Activated CD8-positive, alpha-beta memory T cell treated with anti-CD3 and anti-CD28 coated beads, Interleukin-2, amount 10 ng/mL, durations not matched to agents 7 days and 5 days (primary cell): ENCODE measurements at regions not wholly inside any gene's neighbourhood (a gene's known extent, or its start where the extent isn't known, plus 50 kb on each side); places are given as distances from the start of the nearest gene placed in this dataset.
"Not testable (repeated sequence)": the region's sequence is repeated elsewhere in the genome, so short reads cannot be mapped to it uniquely, and the experiment has no call there.

ENCODE experiments used
- ATAC-seq: fragments of 150-1000 bp; cut with Tn5 transposase; one replicate; pipeline ENCODE4 v1.10.0; 2021; ENCODE audit warnings: moderate library complexity
- CTCF ChIA-PET: fragments of 350-600 bp; sonication (Branson Sonifier 250); formaldehyde crosslinking; loops from one replicate; lab custom pipeline; 2021; ENCODE audit warnings: antibody characterized with exemption; lab: Charles Lee
- DNase-seq: peaks from one replicate; pipeline ENCODE4 v3.0.0-alpha.2; 2020
- H3K27ac Mint-ChIP-seq: one replicate; pipeline ENCODE4 v1.8.0; 2021; ENCODE audit warnings: mild to moderate bottlenecking, mixed read lengths
- H3K27me3 Mint-ChIP-seq: one replicate; pipeline ENCODE4 v1.8.0; 2021; ENCODE audit warnings: mixed read lengths
- H3K36me3 Mint-ChIP-seq: one replicate; pipeline ENCODE4 v1.8.0; 2021; ENCODE audit warnings: mild to moderate bottlenecking, mixed read lengths
- H3K4me1 Mint-ChIP-seq: one replicate; pipeline ENCODE4 v1.8.0; 2021; ENCODE audit warnings: mixed read lengths
- H3K4me3 Mint-ChIP-seq: one replicate; pipeline ENCODE4 v1.8.0; 2021; ENCODE audit warnings: mild to moderate bottlenecking, moderate library complexity, mixed read lengths
- H3K9me3 Mint-ChIP-seq: one replicate; pipeline ENCODE4 v1.8.0; 2022; ENCODE audit warnings: low read depth, mixed read lengths

DNA sequence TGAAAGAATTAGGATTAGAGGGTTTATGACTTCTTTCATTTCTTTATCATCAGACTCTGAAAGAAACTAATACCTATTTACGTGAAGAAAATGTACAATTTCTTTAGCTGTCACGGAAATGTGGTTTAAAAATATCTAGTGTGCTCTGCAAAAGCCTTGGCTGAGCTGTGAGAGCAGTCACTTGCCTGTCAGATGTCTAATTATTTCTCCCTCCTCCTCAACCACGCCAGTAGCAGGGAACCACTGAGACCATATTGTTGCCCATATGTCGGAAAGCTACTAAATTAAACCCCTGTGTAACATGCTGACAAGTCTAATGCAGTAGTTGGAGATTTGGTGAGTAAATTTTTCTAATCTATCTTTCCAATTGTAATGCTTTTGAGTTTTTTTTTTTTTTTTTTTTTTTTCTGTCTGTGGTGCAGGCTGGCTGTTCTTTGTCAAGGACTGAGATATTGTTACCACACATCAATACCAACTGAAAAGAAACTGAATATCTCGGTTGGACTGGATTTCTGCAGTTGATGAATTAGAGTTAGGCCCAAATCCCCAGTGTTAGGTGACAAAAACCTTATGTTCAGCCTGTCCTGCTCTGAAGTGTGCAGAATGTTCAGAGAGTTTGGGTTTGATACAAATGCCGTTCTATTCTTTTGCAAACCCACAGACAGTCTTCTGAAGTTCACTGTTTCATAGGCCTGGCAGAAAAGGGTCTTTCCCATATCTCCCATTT is 302.9 kb upstream of the SYNCRIP start:
- DNase-seq, result no peak
- H3K27me3 Mint-ChIP-seq, result no peaks in the 10 kb centered on the region
- no peaks in the 10 kb centered on the region for H3K36me3 Mint-ChIP-seq
- H3K4me3 Mint-ChIP-seq, result no peak overlapping the region
- no peak for ATAC-seq
- CTCF ChIA-PET, result no interaction called here
- no peaks in the 10 kb centered on the region for H3K4me1 Mint-ChIP-seq
- no peak overlapping the region for H3K27ac Mint-ChIP-seq
- peaks cover 2% of the 10 kb centered on the region for H3K9me3 Mint-ChIP-seq

DNA sequence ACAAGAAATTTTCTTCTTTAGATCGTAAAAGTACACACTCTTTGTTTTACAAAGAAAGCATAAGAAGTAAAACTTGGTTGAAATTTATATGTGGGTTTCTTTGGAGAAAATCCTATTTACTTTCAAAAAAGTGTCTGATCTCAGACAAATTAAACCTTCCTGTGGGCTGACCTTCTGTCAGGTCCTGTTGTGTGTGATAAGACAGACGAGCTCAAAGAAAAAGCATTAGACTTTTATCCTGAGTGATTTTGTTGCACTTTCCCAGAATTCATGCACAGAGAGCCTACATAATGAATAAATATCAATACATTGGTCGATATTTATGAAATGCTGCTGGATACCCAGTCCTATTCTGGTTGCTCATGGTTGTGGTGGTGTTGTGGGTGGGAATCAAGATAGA is 302.1 kb upstream of the SYNCRIP start:
- Mint-ChIP-seq H3K36me3 (no peaks in the 10 kb centered on the region), H3K4me3 (no peak overlapping the region), H3K27ac (no peak overlapping the region), H3K9me3 (no peaks in the 10 kb centered on the region), H3K27me3 (no peaks in the 10 kb centered on the region), H3K4me1 (no peaks in the 10 kb centered on the region)
- ATAC-seq (no peak), DNase-seq (no peak)
- CTCF ChIA-PET, result no interaction called here

DNA sequence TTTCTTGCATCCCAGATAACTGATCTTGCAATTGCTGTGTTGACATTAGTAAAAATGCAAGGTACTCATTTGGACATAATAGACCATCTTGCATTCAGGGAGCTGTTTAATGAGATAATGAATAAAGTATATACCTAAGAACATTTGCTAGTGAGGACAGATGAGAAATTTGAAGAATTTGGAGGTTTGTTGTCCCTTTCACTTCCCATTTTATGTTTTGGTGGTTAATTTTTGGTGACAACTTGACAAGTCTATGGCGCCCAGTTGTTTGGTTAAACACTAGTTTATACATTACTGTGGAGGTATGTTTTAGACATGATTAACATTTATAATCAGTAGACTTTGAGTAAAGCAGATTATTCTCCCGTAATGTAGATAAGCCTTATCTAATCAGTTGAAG is 300.2 kb upstream of the SYNCRIP start:
- no peak for DNase-seq
- no peaks in the 10 kb centered on the region for H3K27me3 Mint-ChIP-seq
- no peaks in the 10 kb centered on the region for H3K4me1 Mint-ChIP-seq
- peaks cover 2% of the 10 kb centered on the region for H3K9me3 Mint-ChIP-seq
- CTCF ChIA-PET, result no interaction called here
- no peak for ATAC-seq
- H3K36me3 Mint-ChIP-seq, result no peaks in the 10 kb centered on the region
- H3K4me3 Mint-ChIP-seq, result no peak overlapping the region
- no peak overlapping the region for H3K27ac Mint-ChIP-seq

DNA sequence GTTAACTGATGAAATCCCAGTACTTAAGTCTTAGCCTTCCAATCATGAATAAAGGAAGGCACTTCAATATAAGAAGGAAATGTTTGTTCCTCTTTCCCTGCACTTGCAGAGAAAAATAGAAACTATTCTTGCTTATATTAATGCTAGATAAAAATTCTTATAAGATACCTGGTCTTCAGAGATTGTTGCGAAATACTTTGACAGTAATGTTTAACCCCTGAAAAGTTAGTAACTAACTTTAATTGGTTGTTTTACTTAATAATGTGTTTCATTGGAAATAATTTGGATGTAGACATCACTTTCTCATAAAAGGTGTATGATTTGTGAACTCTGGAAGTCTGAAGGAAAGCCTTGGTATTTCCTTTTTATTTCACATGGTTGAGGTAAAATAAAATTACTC is 294.2 kb upstream of the SYNCRIP start:
- DNase-seq (no peak), ATAC-seq (no peak)

DNA sequence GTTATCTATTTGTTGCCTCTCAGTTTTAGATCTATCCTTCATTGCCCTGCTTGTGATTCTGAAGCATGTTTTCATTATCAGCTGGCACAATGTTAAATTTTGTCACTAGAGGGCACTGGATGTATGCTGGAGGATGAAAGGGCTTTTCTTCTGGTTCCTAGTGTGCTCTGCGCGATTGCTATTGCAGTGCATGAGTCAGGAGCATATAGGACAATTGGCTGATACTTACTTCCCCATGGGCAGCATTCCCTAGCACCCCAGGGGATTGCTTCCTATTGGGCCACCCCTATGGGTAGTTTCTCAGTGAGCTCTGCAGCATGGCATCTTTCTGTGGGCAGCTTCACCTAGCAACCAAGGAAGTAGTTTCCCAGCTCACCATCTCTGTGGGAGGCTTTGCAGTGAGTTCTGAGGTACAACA is 280.3 kb upstream of the SYNCRIP start:
- CTCF ChIA-PET, result interaction anchor here (0.7 to 2.0 kb wide), 3 partner anchors 9 to 933 kb away, joined by 3 to 11 read pairs (median 3); no protein-coding TSS in a partner anchor
- Mint-ChIP-seq H3K4me1 (no peaks in the 10 kb centered on the region), H3K9me3 (no peaks in the 10 kb centered on the region), H3K4me3 (no peak overlapping the region), H3K27ac (no peak overlapping the region), H3K36me3 (no peaks in the 10 kb centered on the region), H3K27me3 (no peaks in the 10 kb centered on the region)
- ATAC-seq, result no peak
- no peak for DNase-seq

More for the DNA sequence above, 294.2 kb upstream of the SYNCRIP start:
- no peaks in the 10 kb centered on the region for H3K36me3 Mint-ChIP-seq
- H3K4me3 Mint-ChIP-seq, result no peak overlapping the region
- H3K9me3 Mint-ChIP-seq, result peaks cover 6% of the 10 kb centered on the region
- CTCF ChIA-PET, result no interaction called here
- no peak overlapping the region for H3K27ac Mint-ChIP-seq
- H3K27me3 Mint-ChIP-seq, result no peaks in the 10 kb centered on the region
- no peaks in the 10 kb centered on the region for H3K4me1 Mint-ChIP-seq

DNA sequence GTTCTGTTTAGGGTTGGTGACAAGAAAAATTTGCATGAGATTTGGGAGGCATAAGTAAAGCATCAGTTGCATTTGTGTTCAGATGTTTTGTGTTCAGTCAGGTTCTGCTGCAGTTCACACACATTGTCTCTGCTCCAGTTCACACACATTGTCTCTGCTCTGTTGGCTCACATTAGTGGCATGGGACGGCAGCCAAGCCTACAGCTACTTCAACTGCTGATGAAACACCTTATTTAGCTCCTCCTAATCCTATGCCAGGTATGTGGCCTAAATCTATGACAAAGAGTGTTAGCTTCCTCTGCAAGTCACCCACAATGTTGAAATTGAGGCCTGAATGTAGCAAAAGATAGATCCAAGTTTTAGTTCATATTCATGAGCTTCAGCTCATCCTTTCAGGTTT is 278.1 kb upstream of the SYNCRIP start:
- CTCF ChIA-PET, result no interaction called here
- H3K9me3 Mint-ChIP-seq, result no peaks in the 10 kb centered on the region
- H3K4me1 Mint-ChIP-seq, result no peaks in the 10 kb centered on the region
- ATAC-seq (no peak), DNase-seq (no peak)
- H3K27ac Mint-ChIP-seq, result no peak overlapping the region
- no peaks in the 10 kb centered on the region for H3K27me3 Mint-ChIP-seq
- no peak overlapping the region for H3K4me3 Mint-ChIP-seq
- H3K36me3 Mint-ChIP-seq, result no peaks in the 10 kb centered on the region

DNA sequence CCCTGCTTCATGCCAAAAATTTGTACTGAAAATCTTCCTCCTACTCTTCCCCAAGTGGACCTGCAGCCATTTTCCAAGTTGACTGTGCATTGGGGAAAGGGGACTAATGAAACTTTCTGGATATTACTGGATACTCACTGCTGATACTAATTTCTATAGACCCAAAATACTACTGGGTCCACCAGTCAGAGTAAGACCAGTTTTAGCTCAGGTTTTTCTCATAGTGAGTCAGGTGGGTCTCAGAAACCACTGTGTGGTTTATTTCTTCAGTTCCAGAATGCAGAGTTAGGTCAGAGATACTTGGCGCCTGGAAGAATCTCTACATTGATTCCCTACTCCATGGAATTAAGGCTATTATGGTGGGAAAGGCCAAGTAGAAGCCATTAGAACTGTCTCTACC is 274.8 kb upstream of the SYNCRIP start:
- Mint-ChIP-seq H3K27me3 (no peaks in the 10 kb centered on the region), H3K4me3 (no peak overlapping the region), H3K4me1 (no peaks in the 10 kb centered on the region), H3K27ac (no peak overlapping the region), H3K36me3 (no peaks in the 10 kb centered on the region), H3K9me3 (no peaks in the 10 kb centered on the region)
- ATAC-seq, result no peak
- CTCF ChIA-PET, result no interaction called here
- no peak for DNase-seq

DNA sequence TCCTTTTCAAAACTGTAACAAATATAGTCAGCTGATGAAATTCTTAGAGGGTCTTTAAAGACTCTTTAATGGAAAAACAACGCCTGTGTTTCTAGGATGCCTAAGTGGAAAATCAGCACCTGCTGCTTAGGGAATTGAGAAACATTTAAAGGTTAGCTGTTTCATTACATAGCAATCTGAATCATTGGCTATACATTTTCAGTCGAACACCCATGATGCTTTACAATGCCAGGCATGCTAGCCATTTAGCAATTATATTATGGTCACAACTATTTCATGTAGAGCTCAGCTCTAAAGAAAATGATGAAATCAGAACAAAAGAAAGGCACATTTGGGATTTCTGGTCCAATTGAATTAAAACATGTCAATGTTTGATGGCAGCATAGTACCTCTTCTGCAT is 270.3 kb upstream of the SYNCRIP start:
- Mint-ChIP-seq H3K4me1 (no peaks in the 10 kb centered on the region), H3K36me3 (no peaks in the 10 kb centered on the region), H3K9me3 (no peaks in the 10 kb centered on the region), H3K27me3 (no peaks in the 10 kb centered on the region), H3K27ac (no peak overlapping the region), H3K4me3 (no peak overlapping the region)
- DNase-seq (no peak), ATAC-seq (no peak)
- CTCF ChIA-PET, result interaction anchor here (0.7 kb wide), 1 partner anchor 10 kb away, joined by 3 read pairs; no protein-coding TSS in a partner anchor

DNA sequence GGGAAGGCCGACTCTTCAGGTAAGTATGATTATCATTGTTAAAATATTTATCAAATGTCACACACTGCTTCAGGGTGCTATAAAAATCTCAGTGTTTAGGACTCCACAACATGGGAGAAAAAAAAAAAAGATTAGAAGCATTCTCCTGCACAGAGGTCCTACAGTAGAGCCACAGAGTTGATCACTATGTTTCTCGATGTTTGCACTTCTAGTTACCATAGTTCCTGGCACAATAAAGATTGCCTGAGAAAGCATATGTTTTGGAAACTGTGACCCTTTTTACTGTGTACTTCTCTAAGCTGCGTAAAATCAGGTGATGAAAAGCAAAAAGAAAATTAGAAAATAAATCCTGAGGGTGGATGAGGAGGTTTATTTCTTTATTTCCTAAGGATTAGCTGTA is 269.9 kb upstream of the SYNCRIP start:
- no peak overlapping the region for H3K27ac Mint-ChIP-seq
- no peak overlapping the region for H3K4me3 Mint-ChIP-seq
- no peaks in the 10 kb centered on the region for H3K4me1 Mint-ChIP-seq
- no peaks in the 10 kb centered on the region for H3K36me3 Mint-ChIP-seq
- ATAC-seq (no peak), DNase-seq (no peak)
- H3K27me3 Mint-ChIP-seq, result no peaks in the 10 kb centered on the region
- no peaks in the 10 kb centered on the region for H3K9me3 Mint-ChIP-seq
- CTCF ChIA-PET, result interaction anchor here (0.7 kb wide), 1 partner anchor 10 kb away, joined by 3 read pairs; no protein-coding TSS in a partner anchor

DNA sequence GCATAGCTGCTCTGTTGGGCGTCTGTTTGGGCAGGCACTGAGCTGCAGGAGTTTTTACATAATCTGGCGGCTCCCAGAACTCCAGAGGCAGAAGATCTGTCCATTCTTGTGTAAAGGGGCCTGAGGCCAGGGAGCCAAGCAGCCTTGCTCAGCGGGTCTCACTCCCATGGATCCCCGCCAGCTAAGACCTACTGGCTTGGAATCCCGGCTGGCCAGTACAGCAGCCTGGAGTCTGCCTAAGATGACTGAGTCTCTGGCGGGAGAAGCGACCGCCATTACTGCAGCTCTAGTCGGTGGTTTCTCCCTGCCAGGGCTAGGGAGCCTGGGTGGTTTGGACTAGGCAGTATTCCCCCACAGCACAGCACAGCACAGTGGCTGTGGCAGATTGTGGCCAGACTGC is 268.4 kb upstream of the SYNCRIP start:
- no peak for ATAC-seq
- H3K27ac Mint-ChIP-seq, result no peak overlapping the region
- CTCF ChIA-PET, result no interaction called here
- no peaks in the 10 kb centered on the region for H3K36me3 Mint-ChIP-seq
- H3K4me3 Mint-ChIP-seq, result no peak overlapping the region
- H3K27me3 Mint-ChIP-seq, result no peaks in the 10 kb centered on the region
- no peaks in the 10 kb centered on the region for H3K4me1 Mint-ChIP-seq
- DNase-seq, result no peak
- H3K9me3 Mint-ChIP-seq, result no peaks in the 10 kb centered on the region

DNA sequence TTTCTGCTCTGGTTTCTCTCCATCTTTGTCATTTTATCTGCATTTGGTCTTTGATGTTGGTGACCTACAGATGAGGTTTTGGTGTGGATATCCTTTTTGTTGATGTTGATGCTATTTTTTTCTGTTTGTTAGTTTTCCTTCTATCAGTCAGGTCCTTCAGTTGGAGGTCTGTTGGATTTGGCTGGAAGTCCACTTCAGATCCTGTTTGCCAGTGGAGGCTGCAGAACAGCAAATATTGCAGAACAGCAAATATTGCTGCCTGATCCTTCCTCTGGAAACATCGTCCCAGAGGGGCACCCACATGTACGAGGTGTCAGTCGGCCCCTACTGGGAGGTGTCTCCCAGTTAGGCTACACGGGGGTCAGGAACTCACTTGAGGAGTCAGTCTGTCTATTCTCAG is 265.4 kb upstream of the SYNCRIP start:
- H3K9me3 Mint-ChIP-seq, H3K4me3 Mint-ChIP-seq, H3K4me1 Mint-ChIP-seq, ATAC-seq, CTCF ChIA-PET, H3K36me3 Mint-ChIP-seq, DNase-seq, H3K27me3 Mint-ChIP-seq, H3K27ac Mint-ChIP-seq: not testable (repeated sequence)

DNA sequence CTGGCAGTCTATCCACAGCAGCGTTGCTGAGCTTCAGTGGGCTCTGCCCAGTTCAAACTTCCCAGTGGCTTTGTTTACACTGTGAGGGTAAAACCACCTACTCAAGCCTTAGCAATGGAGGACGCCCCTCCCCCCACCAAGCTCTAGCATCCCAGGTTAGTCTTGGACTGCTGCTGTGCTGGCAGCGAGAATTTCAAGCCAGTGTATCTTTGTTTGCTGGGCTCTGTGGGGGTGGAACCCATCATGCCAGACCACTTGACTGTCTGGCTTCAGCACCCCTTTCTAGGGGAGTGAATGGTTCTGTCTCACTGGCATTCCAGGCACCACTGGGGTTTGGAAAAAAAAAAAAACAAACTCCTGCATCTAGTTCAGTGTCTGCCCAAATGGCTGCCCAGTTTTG is 249.7 kb upstream of the SYNCRIP start:
- no peak for ATAC-seq
- no peaks in the 10 kb centered on the region for H3K27me3 Mint-ChIP-seq
- CTCF ChIA-PET, result no interaction called here

DNA sequence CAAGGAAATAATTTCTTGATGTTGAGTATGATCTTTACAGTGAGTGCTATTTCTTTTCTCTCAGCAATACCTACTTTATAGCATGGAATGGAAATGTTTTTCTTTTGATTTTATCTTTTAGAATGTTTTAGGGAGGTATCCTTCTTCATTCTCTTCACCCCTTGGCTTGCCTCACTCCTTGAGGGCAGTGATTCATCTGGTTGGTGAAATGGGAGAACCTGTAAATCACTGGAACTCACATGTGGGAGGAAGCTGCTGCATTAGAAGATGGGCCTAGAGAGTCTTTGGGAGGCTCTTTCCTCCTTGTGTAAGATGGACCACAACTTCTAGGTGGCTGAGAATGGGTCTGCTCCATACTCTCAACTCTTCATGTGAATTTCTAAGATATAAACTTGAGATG is 244.8 kb upstream of the SYNCRIP start:
- CTCF ChIA-PET, result no interaction called here
- no peaks in the 10 kb centered on the region for H3K4me1 Mint-ChIP-seq
- peaks cover 3% of the 10 kb centered on the region for H3K27me3 Mint-ChIP-seq
- no peak overlapping the region for H3K4me3 Mint-ChIP-seq
- no peaks in the 10 kb centered on the region for H3K9me3 Mint-ChIP-seq
- H3K36me3 Mint-ChIP-seq, result no peaks in the 10 kb centered on the region
- ATAC-seq (no peak), DNase-seq (no peak)
- no peak overlapping the region for H3K27ac Mint-ChIP-seq

More for the DNA sequence above, 249.7 kb upstream of the SYNCRIP start:
- Mint-ChIP-seq H3K27ac (no peak overlapping the region), H3K4me3 (no peak overlapping the region), H3K4me1 (no peaks in the 10 kb centered on the region), H3K36me3 (no peaks in the 10 kb centered on the region), H3K9me3 (peaks cover 3% of the 10 kb centered on the region)
- no peak for DNase-seq

DNA sequence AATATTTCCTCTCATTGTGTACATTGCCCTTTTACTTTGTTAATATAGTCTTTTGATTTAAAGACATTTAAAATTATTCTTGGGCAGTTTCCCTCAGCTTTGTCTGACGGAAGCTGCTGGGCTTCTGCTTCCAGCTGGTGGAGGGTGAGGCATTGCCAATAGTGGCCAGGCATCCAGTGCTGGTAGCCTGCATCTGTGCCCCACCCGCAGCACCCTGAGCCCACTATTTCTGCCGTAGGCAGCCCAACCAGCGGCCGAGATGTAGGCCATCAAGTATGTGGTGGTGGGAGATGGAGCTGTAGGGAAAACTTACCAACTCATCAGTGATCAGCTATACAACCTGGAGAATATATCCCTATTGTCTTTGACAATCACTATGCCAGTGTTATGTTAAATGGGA is 226.0 kb upstream of the SYNCRIP start:
- Mint-ChIP-seq H3K4me3 (no peak overlapping the region), H3K4me1 (no peaks in the 10 kb centered on the region), H3K36me3 (no peaks in the 10 kb centered on the region), H3K27ac (no peak overlapping the region), H3K9me3 (no peaks in the 10 kb centered on the region), H3K27me3 (no peaks in the 10 kb centered on the region)
- no peak for DNase-seq
- CTCF ChIA-PET, result no interaction called here
- no peak for ATAC-seq
